ENCODE measurements at regions not wholly inside any gene's neighbourhood (a gene's known extent, or its start where the extent isn't known, plus 50 kb on each side); places are given as distances from the start of the nearest gene placed in this dataset.

DNA sequence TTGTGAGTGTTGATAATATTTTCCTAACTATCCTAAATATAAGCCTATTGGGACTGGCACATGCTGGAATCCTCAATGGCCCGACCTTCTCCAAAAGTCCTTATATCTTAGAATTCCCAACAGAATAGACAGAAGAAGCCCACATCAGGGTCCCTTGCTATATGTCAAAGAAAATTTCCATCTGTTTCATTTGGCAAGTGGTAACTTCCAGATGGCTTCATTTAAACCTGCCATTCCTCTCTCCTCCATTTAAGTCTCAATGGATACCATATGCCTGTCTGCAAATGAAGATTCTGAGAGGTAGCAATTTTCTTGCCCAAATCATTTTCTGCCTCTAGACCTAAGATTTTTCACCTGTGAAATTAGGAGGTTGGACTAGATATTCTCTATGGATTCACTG lies 73.1 kb upstream of the KCNA4 start:
- no peak for DNase-seq (ENCODE audit: low read depth in 2 of 2)

DNA sequence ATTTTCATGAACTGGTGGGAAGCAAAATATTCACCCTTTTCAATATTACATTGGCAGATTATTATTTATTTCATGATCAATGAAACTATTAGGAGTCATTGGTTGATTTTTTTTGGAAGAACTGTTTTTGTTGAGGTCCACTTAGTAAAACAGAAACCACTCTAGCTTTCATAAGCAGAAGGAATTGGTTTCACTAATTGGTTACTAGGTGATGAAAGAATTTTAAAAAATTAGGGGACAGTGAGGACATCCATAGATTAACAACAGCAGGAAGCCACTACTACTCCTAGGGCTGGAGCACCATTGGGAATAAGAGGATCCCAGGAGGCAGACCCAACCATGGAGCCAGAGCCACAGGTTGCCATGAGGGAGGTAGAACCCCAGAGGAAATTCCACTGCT lies 74.4 kb upstream of the KCNA4 start:
- DNase-seq (ENCODE audit: low read depth in 2 of 2) = no peak

- DNase-seq (ENCODE audit: low read depth in 2 of 2) = no peak
These were observed 74.9 kb upstream of the KCNA4 start for GRCh38 chr11:30091737-30092136.

DNA sequence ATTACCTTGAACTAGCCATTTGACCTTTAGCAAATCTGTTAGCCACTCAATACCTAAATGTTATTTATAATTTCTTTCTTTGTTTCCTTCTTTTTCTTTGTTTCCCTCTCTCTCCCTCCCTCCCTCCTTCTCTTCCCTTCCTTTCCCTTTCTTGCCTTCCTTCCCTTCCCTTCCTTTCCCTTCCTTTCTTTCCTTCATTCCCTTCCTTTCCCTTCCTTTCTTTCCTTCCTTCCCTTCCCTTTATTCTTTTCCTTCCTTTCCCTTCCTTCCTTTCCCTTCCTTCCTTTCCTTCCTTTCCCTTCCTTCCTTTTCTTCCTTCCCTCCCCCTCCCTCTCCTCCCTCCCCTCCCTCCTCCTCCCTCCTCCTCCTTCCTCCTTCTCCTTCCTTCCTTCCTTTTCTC lies 75.7 kb upstream of the KCNA4 start:
- DNase-seq (ENCODE audit: low read depth in 2 of 2) = no peak

DNA sequence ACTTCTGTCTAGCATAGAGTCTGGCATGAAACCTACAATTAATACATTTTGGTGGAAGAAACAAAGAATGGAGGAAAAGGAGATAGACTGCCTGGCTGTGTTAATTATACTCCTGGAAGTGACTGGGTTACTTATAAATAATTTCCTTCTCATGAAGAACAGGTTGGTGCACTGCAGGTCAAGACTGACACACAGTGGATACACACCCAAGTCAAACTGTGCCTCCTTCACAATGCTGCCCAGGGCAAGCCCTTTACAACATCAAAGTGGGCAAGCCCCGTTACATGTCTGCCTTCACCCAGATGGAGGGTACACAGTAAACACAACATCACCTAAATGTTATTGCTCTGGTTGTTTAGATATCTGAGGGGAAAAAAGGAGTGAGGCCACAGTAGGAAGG lies 83.7 kb upstream of the KCNA4 start:
- no peak for DNase-seq (ENCODE audit: low read depth in 2 of 2)

GRCh38 chr11:30106222-30107181 lies 89.7 kb upstream of the KCNA4 start:
- no peak for DNase-seq (ENCODE audit: low read depth in 2 of 2)

DNA sequence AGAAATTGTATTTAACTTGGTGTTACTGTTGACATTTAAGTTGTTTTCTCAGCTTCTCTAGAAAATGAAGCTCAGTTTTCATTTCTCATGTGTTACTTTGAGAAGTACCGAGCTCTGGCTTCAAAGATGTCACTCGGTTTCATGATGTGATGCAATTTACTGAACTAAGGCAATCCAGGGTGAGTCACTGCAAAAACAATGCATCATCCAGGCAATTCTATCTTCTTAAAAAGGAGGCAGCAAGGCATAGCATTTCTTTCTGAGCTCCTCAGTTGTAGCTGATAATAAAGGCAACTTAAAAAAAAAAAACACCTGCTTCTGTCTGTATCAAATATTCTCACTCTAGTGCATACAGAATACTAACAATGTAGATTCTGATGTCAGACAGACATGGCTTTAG lies 91.1 kb upstream of the KCNA4 start:
- DNase-seq (ENCODE audit: low read depth in 2 of 2) = no peak

- no peak for DNase-seq (ENCODE audit: low read depth in 2 of 2)
These were observed 92.9 kb upstream of the KCNA4 start for GRCh38 chr11:30109774-30110173.

DNA sequence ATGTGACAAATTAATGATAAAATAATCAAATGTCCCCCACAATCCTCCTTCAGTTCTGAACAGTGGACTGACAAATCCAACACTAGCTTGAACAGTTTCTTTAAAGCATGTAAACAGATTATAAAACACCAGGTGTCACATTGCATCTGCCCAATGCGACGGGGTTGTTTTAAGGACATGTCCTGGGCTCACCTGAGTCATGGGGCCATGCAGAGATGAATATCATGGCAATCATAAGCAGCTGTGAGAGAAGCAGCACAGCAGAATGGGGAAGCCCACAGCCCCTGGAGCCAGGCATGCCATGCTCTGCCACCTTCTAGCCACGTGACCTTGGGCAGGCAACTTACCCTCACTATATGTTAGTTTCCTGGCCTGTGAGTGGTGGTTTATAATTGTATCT lies 93.9 kb upstream of the KCNA4 start:
- no peak for DNase-seq (ENCODE audit: low read depth in 2 of 2)

GRCh38 chr11:30111786-30112185 lies 95.0 kb upstream of the KCNA4 start:
- no peak for DNase-seq (ENCODE audit: low read depth in 2 of 2)

- DNase-seq (ENCODE audit: low read depth in 2 of 2) = no peak
These were observed 96.6 kb upstream of the KCNA4 start for GRCh38 chr11:30113326-30113898.

DNA sequence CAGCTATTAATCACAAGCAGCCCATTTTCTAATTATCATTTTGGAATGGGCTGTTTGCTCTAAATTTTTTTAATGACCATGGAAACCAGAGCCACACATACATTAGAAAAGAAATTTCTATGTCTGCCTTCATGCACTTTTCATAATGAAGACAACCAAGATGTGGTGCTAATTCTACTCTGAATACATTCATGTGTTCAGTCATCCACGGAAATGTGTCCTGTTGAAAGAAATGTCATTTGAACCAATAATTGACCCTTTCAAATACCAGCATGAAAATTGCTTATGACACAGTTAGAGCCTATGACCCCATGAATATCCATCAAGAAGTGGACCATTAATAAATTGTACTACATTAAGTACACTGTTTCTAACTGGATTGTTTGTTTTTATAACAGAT lies 99.7 kb upstream of the KCNA4 start:
- DNase-seq (ENCODE audit: low read depth in 2 of 2) = no peak

GRCh38 chr11:30120045-30120589 lies 103.3 kb upstream of the KCNA4 start:
- no peak for DNase-seq (ENCODE audit: low read depth in 2 of 2)

DNA sequence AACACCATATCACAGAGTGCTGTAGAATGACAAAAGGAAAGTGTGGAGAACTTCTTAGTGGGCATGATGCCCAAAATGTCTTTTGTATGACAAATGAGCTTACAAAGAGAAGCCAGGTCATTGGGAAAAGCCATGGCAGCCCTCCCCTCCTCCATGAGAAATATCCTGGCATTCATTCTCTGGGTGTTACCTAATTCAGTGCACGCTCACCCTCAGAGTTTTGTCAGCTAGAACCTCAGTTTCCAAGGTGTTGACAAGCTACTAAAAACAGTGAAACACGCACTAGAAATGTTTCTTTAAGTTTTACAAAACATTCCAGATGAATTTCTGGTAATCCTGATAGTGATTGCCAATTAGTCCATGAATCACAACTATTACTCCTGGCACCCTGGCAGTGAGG lies 105.4 kb upstream of the FSHB start:
- no peak for DNase-seq (ENCODE audit: low read depth in 2 of 2)

DNA sequence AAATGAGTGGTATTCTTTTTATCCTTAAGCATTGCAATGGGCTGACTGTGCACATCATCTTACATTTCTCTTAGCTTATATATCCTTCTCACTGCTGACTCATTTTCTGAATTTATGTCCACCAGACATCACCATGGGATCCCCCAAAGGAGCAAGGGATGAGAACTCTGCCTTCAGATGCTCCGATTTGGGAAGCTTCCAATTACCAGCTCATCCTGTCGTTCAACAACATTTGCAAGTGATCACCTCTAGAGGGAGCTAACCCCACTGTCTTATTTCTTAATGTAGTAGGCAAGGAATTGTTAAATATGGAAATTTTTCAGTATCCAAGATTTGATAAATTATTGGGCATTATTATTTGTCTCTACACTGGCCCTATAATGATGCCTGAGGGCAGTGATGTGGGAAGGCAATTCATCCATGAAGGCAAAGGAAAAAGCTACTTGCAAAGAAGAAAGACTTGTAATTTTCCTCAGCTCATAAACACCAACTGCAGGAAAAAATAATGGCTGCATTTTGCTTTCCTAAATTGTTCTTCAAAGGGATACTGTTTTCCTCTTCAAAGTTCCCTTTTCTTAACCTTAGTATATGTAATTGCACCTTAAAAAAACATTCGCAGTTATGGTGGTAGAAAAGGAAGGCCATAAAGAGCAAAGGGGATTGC lies 102.4 kb upstream of the FSHB start:
- DNase-seq (ENCODE audit: low read depth in 2 of 2) = peak in 1 of 2 donors; percentile 19

DNA sequence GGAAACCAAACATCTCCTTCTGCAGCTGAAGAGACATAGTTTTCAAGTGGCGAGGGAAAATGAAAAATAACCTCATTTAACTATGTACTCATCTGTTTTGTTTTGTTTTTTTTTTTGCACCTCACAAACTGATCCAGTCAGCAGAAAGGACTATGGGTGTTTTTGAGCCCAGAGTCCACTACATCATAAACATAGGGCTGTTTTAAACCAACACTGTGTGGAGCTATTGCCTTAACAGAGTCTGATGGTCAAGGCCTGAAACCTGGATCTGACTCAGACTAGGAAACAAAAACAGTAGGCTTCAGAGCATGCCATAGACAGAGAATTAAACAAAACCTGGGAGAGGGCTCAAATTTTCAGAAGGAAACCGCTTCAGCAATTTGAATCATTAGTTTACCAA lies 99.3 kb upstream of the FSHB start:
- no peak for DNase-seq (ENCODE audit: low read depth in 2 of 2)

DNA sequence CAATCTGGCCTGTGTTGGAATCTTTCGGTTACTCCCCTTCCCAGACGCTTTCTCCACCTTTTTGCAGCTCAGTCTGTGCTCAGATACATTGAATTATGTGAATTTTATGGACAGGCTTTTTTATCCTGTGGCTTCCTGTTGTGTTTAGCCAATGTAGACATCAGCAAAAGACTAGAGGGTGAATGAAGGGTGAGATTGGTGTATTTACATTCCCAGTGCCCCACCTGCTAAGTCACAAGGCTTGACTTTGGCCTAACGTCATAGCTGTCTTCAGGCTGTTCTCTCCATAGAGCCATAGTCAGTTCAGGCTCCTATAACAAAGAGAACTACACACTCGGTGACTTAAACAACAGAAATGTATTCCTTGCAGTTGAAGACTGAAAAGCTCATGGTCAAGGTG lies 97.5 kb upstream of the FSHB start:
- DNase-seq (ENCODE audit: low read depth in 2 of 2) = no peak

DNA sequence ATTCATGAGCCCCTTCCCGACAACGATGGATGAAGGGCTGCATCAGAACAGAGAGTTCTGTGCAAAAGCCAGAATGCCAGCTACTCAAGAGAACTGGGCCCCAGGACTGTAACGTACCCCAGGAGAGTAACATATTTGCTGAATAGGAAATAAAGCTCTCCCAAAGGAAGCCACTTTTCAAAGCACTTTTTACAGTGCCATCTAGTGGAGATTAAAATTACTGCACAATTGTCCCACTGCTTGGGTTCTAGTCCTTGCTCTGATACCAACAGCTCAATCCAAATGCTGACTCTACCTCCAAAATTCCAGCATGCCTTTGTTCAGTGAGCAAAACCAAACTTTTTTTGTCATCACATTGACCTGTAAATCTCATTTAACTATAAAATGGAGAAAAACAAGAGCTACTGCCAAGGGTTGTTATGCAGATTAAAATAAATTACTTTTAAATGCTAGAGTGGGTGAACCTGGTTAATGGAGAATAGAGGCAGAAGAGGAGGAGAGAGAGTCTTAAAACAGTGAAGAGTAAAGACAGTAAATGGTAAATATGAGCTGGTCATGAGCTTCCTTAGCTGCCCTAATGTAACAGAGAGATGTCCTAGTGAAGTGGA lies 87.6 kb upstream of the FSHB start:
- peak in 1 of 2 donors; percentile 15 for DNase-seq (ENCODE audit: low read depth in 2 of 2)

GRCh38 chr11:30147293-30147692 lies 83.5 kb upstream of the FSHB start:
- DNase-seq (ENCODE audit: low read depth in 2 of 2) = no peak

- no peak for DNase-seq (ENCODE audit: low read depth in 2 of 2)
These were observed 80.8 kb upstream of the FSHB start for GRCh38 chr11:30149998-30150397.

GRCh38 chr11:30150425-30150824 lies 80.4 kb upstream of the FSHB start:
- no peak for DNase-seq (ENCODE audit: low read depth in 2 of 2)

GRCh38 chr11:30153008-30153407 lies 77.8 kb upstream of the FSHB start:
- DNase-seq (ENCODE audit: low read depth in 2 of 2) = no peak

Measured in dermis microvascular lymphatic vessel endothelial cell (primary cell).